ENCODE measurements at regions not wholly inside any gene's neighbourhood (a gene's known extent, or its start where the extent isn't known, plus 50 kb on each side); places are given as distances from the start of the nearest gene placed in this dataset.

DNA sequence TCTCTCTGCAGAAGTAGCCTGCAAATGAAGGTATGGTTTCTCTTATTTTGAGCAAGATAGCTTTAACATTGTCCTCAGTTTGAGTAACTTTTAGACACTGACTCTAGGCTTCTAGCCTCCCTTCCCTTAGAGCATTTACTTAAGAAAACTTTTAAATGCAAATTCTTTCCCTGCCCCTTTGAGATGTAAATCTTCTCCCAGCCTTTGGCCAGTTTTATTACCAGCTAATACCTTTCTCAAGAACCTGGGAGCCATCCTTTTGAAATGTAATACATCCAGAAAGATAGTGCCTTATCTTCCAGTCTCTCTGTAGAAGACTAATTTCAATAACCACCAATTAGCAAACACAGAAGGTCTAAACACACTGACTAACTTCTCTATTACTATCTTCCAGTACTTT is 688.9 kb upstream of the CDH9 start:
- Histone ChIP-seq H3K27me3 (ENCODE audit: control insufficient read depth in 3 of 3, insufficient read depth in 3 of 3, low read length in 3 of 3) (no peaks in the 10 kb centered on the region), H3K27ac (ENCODE audit: low read depth in 1 of 3, low read length in 2 of 3) (no peak overlapping the region), H3K4me3 (ENCODE audit: low read depth in 1 of 3, low read length in 3 of 3) (no peak overlapping the region), H3K36me3 (ENCODE audit: control insufficient read depth in 3 of 3, insufficient read depth in 2 of 3, low read depth in 1 of 3, low read length in 3 of 3) (no peaks in the 10 kb centered on the region), H3K4me1 (ENCODE audit: control insufficient read depth in 3 of 3, insufficient read depth in 2 of 3, low read depth in 1 of 3, low read length in 2 of 3) (no peaks in the 10 kb centered on the region), H3K9me3 (ENCODE audit: control insufficient read depth in 2 of 2, insufficient read depth in 1 of 2, low read depth in 1 of 2, low read length in 1 of 2) (no peaks in the 10 kb centered on the region)
- FAIRE-seq (no peak), DNase-seq (no peak)

DNA sequence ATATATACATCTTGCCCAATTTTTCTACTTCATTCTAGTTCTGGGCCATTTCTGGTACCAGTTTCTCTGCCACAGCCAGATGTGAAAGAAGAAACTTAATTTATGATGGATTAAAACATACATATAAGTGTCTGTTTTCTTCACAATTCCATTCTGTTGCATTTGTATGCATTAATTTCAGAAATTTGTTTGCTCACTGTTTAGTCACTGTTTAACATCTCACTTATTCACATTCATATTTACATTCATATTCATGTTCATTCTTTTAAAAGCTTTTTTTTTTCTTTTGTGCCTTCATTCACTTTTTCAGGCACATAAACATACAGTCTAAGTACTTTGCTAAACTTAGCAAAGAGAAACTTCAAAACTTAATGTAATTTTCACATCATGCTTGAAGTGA is 684.0 kb upstream of the CDH9 start:
- no peak overlapping the region for H3K27ac ChIP-seq (ENCODE audit: low read depth in 1 of 3, low read length in 2 of 3)
- H3K4me3 ChIP-seq (ENCODE audit: low read depth in 1 of 3, low read length in 3 of 3): no peak overlapping the region
- H3K36me3 ChIP-seq (ENCODE audit: control insufficient read depth in 3 of 3, insufficient read depth in 2 of 3, low read depth in 1 of 3, low read length in 3 of 3): no peaks in the 10 kb centered on the region
- H3K9me3 ChIP-seq (ENCODE audit: control insufficient read depth in 2 of 2, insufficient read depth in 1 of 2, low read depth in 1 of 2, low read length in 1 of 2): no peaks in the 10 kb centered on the region
- no peak for DNase-seq
- no peaks in the 10 kb centered on the region for H3K27me3 ChIP-seq (ENCODE audit: control insufficient read depth in 3 of 3, insufficient read depth in 3 of 3, low read length in 3 of 3)
- no peaks in the 10 kb centered on the region for H3K4me1 ChIP-seq (ENCODE audit: control insufficient read depth in 3 of 3, insufficient read depth in 2 of 3, low read depth in 1 of 3, low read length in 2 of 3)
- no peak for FAIRE-seq

DNA sequence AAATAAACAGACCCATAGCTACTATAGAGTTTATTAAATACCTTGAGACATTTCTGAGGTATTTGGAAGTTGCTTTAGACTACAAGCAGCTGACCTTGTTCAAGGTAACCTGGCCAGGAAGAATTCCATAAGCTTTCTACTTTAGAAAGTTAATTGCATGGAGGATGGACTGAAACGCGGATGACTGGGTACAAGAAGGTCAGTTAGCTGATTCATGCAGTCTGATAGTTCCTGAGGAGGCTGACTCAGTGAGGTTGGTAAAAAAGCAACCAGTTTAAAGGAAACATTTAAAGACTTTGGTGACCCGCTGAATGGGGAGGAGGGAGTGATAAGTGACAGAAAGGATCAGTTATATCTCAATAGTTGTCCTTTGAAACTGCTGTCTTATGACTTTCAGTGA is 670.1 kb upstream of the CDH9 start:
- H3K4me3 ChIP-seq (ENCODE audit: low read depth in 1 of 3, low read length in 3 of 3): no peak overlapping the region
- no peaks in the 10 kb centered on the region for H3K27me3 ChIP-seq (ENCODE audit: control insufficient read depth in 3 of 3, insufficient read depth in 3 of 3, low read length in 3 of 3)
- H3K36me3 ChIP-seq (ENCODE audit: control insufficient read depth in 3 of 3, insufficient read depth in 2 of 3, low read depth in 1 of 3, low read length in 3 of 3): no peaks in the 10 kb centered on the region
- DNase-seq (no peak), FAIRE-seq (no peak)
- no peaks in the 10 kb centered on the region for H3K9me3 ChIP-seq (ENCODE audit: control insufficient read depth in 2 of 2, insufficient read depth in 1 of 2, low read depth in 1 of 2, low read length in 1 of 2)
- H3K27ac ChIP-seq (ENCODE audit: low read depth in 1 of 3, low read length in 2 of 3): no peak overlapping the region
- WGBS, 3 donors: 70 to 79% (median 71%) methylated on average over 3 of the region's 3 CpGs
- H3K4me1 ChIP-seq (ENCODE audit: control insufficient read depth in 3 of 3, insufficient read depth in 2 of 3, low read depth in 1 of 3, low read length in 2 of 3): no peaks in the 10 kb centered on the region

DNA sequence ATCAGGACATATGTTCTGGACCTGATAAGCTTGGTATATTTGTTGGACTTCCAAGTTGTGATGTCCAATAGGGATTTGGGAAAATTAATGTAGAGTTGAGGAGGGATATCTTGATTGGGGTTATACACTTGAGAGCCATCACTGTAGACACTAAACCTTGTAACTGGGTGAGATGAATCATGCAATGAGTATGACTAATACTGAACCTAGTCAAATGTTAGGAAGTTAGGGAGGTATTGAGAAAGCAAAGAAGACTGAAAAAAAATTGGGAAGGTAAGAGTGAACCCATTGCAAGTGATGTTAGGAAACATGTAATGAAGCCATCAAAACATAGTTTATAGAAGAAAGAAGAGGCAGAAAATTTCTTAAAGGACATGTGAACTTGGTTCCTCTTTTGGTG is 668.4 kb upstream of the CDH9 start:
- Histone ChIP-seq H3K27me3 (ENCODE audit: control insufficient read depth in 3 of 3, insufficient read depth in 3 of 3, low read length in 3 of 3) (no peaks in the 10 kb centered on the region), H3K9me3 (ENCODE audit: control insufficient read depth in 2 of 2, insufficient read depth in 1 of 2, low read depth in 1 of 2, low read length in 1 of 2) (no peaks in the 10 kb centered on the region), H3K27ac (ENCODE audit: low read depth in 1 of 3, low read length in 2 of 3) (no peak overlapping the region), H3K4me1 (ENCODE audit: control insufficient read depth in 3 of 3, insufficient read depth in 2 of 3, low read depth in 1 of 3, low read length in 2 of 3) (no peaks in the 10 kb centered on the region), H3K36me3 (ENCODE audit: control insufficient read depth in 3 of 3, insufficient read depth in 2 of 3, low read depth in 1 of 3, low read length in 3 of 3) (no peaks in the 10 kb centered on the region), H3K4me3 (ENCODE audit: low read depth in 1 of 3, low read length in 3 of 3) (no peak overlapping the region)
- FAIRE-seq (no peak), DNase-seq (no peak)

DNA sequence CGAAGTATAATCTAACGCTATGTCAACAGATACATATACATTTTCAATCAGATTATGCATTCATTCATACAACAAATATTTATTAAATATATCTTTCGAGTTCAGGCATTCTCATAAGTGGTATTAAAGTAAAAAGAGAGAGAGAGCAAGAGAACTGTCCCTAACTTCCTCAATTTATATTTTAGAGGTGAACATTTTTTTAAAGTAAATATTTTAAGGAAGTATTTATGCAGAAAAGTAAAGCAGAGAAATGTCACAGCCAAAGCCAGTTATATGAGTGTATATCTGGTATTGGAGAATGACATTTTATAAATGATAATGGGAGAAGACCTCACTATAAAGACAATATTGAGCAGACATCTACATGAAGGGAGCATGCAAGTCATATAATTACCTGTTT is 667.3 kb upstream of the CDH9 start:
- H3K27ac ChIP-seq (ENCODE audit: low read depth in 1 of 3, low read length in 2 of 3): no peak overlapping the region
- no peak overlapping the region for H3K4me3 ChIP-seq (ENCODE audit: low read depth in 1 of 3, low read length in 3 of 3)
- FAIRE-seq (no peak), DNase-seq (no peak)
- no peaks in the 10 kb centered on the region for H3K9me3 ChIP-seq (ENCODE audit: control insufficient read depth in 2 of 2, insufficient read depth in 1 of 2, low read depth in 1 of 2, low read length in 1 of 2)
- no peaks in the 10 kb centered on the region for H3K36me3 ChIP-seq (ENCODE audit: control insufficient read depth in 3 of 3, insufficient read depth in 2 of 3, low read depth in 1 of 3, low read length in 3 of 3)
- no peaks in the 10 kb centered on the region for H3K4me1 ChIP-seq (ENCODE audit: control insufficient read depth in 3 of 3, insufficient read depth in 2 of 3, low read depth in 1 of 3, low read length in 2 of 3)
- 69 to 78% (median 73%) methylated on average over 3 of the region's 3 CpGs for WGBS, 3 donors
- H3K27me3 ChIP-seq (ENCODE audit: control insufficient read depth in 3 of 3, insufficient read depth in 3 of 3, low read length in 3 of 3): no peaks in the 10 kb centered on the region

DNA sequence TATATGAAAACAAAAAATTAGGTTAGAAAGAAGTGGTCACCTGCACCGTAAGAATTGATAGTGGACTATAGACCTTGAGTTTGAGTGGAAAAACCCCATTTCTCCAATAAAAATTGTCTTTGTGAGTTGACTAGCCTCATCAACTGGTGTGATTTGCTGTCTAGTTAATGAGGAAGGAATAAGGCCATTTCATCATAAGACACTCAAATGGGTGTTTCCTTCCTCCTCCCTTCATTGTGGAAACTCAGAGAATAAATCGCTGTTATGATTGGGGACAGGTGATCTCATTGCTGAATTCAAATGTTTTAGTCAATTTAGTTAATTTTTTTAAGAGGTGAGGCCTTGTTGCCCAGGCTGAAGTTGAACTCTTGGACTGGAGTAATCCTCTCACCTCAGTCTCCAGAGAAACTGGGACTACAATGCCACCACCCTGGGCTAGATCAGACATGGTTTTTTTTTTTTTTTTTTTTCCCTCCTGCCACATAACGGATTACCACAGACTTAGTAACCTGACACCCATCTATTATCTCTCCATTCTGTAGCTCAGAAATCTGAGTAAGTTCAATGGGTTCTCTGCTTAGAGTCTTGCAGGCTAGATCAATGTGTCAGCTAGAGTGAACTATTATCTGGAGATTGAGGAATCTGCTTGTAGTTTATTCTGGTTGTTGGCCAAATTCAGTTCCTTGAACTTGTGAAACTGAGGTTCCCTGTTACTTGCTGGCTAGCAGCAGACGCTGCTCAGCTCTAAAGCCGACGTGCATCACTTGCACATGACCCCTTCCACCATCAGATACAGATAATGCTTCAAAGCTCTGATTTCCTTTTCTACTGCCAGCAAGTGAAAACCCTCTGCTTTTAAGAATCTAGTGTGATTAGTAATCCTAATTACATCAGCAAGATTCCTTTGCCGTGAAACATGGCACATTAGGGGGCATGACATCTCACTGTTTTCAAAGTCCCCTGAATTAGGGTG is 663.8 kb upstream of the CDH9 start:
- H3K27me3 ChIP-seq (ENCODE audit: control insufficient read depth in 3 of 3, insufficient read depth in 3 of 3, low read length in 3 of 3): no peaks in the 10 kb centered on the region
- DNase-seq (no peak), FAIRE-seq (no peak)
- H3K36me3 ChIP-seq (ENCODE audit: control insufficient read depth in 3 of 3, insufficient read depth in 2 of 3, low read depth in 1 of 3, low read length in 3 of 3): no peaks in the 10 kb centered on the region
- H3K27ac ChIP-seq (ENCODE audit: low read depth in 1 of 3, low read length in 2 of 3): no peak overlapping the region
- 63 to 68% (median 66%) methylated on average over 7 of the region's 7 CpGs for WGBS, 3 donors
- H3K4me1 ChIP-seq (ENCODE audit: control insufficient read depth in 3 of 3, insufficient read depth in 2 of 3, low read depth in 1 of 3, low read length in 2 of 3): no peaks in the 10 kb centered on the region
- H3K9me3 ChIP-seq (ENCODE audit: control insufficient read depth in 2 of 2, insufficient read depth in 1 of 2, low read depth in 1 of 2, low read length in 1 of 2): no peaks in the 10 kb centered on the region
- no peak overlapping the region for H3K4me3 ChIP-seq (ENCODE audit: low read depth in 1 of 3, low read length in 3 of 3)

DNA sequence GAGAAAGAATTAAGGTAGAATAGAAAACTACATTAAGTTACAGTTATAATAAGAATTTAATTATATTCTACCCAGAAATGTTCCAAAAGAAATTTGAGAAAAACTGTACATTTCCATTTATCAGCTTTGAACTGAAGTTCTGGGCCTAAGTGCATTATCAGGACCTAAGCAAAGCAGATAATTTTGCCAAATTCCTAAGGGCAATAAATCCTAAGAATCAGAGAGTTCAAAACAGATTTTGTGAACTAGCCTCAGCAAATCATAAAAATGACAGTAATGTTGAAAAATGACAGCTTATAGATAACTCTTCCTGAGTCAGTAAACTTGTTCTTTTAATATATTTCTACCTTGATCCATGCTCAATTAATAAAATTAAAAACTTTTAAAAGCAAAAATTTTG is 662.1 kb upstream of the CDH9 start:
- H3K9me3 ChIP-seq (ENCODE audit: control insufficient read depth in 2 of 2, insufficient read depth in 1 of 2, low read depth in 1 of 2, low read length in 1 of 2): peaks cover 0 to 2% of the 10 kb centered on the region in 2 donors
- no peak for DNase-seq
- H3K36me3 ChIP-seq (ENCODE audit: control insufficient read depth in 3 of 3, insufficient read depth in 2 of 3, low read depth in 1 of 3, low read length in 3 of 3): no peaks in the 10 kb centered on the region
- H3K27ac ChIP-seq (ENCODE audit: low read depth in 1 of 3, low read length in 2 of 3): no peak overlapping the region
- no peak overlapping the region for H3K4me3 ChIP-seq (ENCODE audit: low read depth in 1 of 3, low read length in 3 of 3)
- no peak for FAIRE-seq
- no peaks in the 10 kb centered on the region for H3K27me3 ChIP-seq (ENCODE audit: control insufficient read depth in 3 of 3, insufficient read depth in 3 of 3, low read length in 3 of 3)
- no peaks in the 10 kb centered on the region for H3K4me1 ChIP-seq (ENCODE audit: control insufficient read depth in 3 of 3, insufficient read depth in 2 of 3, low read depth in 1 of 3, low read length in 2 of 3)

DNA sequence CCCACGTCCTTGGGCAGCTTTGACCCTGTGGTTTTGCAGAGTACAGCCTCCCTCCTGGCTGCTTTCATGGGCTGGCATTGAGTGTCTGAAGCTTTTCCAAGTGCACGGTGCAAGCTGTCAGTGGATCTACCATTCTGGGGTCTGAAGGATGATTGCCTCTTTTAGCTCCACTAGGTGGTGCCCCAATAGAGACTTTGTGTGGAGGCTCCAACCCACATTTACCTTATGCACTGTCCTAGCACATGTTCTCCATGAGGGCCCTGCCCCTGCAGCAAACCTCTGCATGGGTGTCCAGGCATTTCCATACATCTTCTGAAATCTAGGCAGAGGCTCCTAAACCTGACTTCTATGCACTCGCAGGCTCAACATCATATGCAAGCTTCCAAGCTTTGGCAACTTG is 644.2 kb upstream of the CDH9 start:
- no peaks in the 10 kb centered on the region for H3K27me3 ChIP-seq (ENCODE audit: control insufficient read depth in 3 of 3, insufficient read depth in 3 of 3, low read length in 3 of 3)
- no peak overlapping the region for H3K4me3 ChIP-seq (ENCODE audit: low read depth in 1 of 3, low read length in 3 of 3)
- no peak for DNase-seq
- no peak overlapping the region for H3K27ac ChIP-seq (ENCODE audit: low read depth in 1 of 3, low read length in 2 of 3)
- H3K4me1 ChIP-seq (ENCODE audit: control insufficient read depth in 3 of 3, insufficient read depth in 2 of 3, low read depth in 1 of 3, low read length in 2 of 3): no peaks in the 10 kb centered on the region
- H3K9me3 ChIP-seq (ENCODE audit: control insufficient read depth in 2 of 2, insufficient read depth in 1 of 2, low read depth in 1 of 2, low read length in 1 of 2): no peaks in the 10 kb centered on the region
- 58 to 76% (median 59%) methylated on average over 3 of the region's 3 CpGs for WGBS, 3 donors
- FAIRE-seq: no peak
- no peaks in the 10 kb centered on the region for H3K36me3 ChIP-seq (ENCODE audit: control insufficient read depth in 3 of 3, insufficient read depth in 2 of 3, low read depth in 1 of 3, low read length in 3 of 3)

DNA sequence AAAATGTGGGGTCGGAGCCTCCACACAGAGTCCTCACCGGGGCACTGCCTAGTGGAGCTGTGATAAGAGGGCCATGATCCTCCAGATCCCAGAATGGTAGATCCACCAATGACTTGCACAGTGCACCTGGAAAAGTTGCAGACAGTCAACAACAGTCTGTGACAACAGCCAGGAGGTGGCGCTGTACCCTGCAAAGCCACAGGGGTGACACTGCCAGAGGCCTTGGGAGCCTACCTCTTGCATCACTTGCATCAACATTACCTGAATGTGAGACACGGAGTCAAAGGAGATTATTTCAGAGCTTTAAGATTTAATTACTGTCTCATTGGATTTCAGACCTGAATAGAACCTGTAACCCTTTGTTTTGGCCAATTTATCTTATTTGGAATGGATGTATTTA is 614.1 kb upstream of the CDH9 start:
- DNase-seq (no peak), FAIRE-seq (no peak)
- Histone ChIP-seq H3K36me3 (ENCODE audit: control insufficient read depth in 3 of 3, insufficient read depth in 2 of 3, low read depth in 1 of 3, low read length in 3 of 3) (no peaks in the 10 kb centered on the region), H3K27me3 (ENCODE audit: control insufficient read depth in 3 of 3, insufficient read depth in 3 of 3, low read length in 3 of 3) (no peaks in the 10 kb centered on the region), H3K4me3 (ENCODE audit: low read depth in 1 of 3, low read length in 3 of 3) (no peak overlapping the region), H3K4me1 (ENCODE audit: control insufficient read depth in 3 of 3, insufficient read depth in 2 of 3, low read depth in 1 of 3, low read length in 2 of 3) (no peaks in the 10 kb centered on the region), H3K27ac (ENCODE audit: low read depth in 1 of 3, low read length in 2 of 3) (no peak overlapping the region), H3K9me3 (ENCODE audit: control insufficient read depth in 2 of 2, insufficient read depth in 1 of 2, low read depth in 1 of 2, low read length in 1 of 2) (peaks cover 0 to 4% of the 10 kb centered on the region in 2 donors)
- WGBS, 3 donors: 71 to 83% (median 74%) methylated on average over 4 of the region's 4 CpGs

Data from small intestine (tissue), 7 donors.